ACHN (cell line): ENCODE measurements at regions not wholly inside any gene's neighbourhood (a gene's known extent, or its start where the extent isn't known, plus 50 kb on each side); places are given as distances from the start of the nearest gene placed in this dataset.
"Not testable (repeated sequence)": the region's sequence is repeated elsewhere in the genome, so short reads cannot be mapped to it uniquely, and the experiment has no call there.

Experiments used
- DNase-seq: peaks from one replicate; pipeline ENCODE4 v3.0.0-alpha.2; 2015
- in situ Hi-C: cut with HindIII; loops from 2 replicates; pipeline ENCODE4 v1.10.0; 2017; ENCODE audit warnings: low sequenced_read_pairs, low pct_ligation_motif_present, low pct_unique_long_range_greater_than_20kb

- DNase-seq, in situ Hi-C loops: not testable (repeated sequence)
These were observed 50.3 kb upstream of the UGT2B15 start for GRCh38 chr4:68720723-68721122.

- in situ Hi-C loops = no loop called here
- DNase-seq = no peak
These were observed 54.0 kb upstream of the UGT2B15 start for GRCh38 chr4:68724426-68724825.

- no peak for DNase-seq
- in situ Hi-C loops = no loop called here
These were observed 54.5 kb upstream of the UGT2B15 start for GRCh38 chr4:68724922-68725321.

GRCh38 chr4:68732653-68733466 lies 62.4 kb upstream of the UGT2B15 start:
- DNase-seq = peak; percentile 63
- in situ Hi-C loops = no loop called here

- DNase-seq = no peak
- in situ Hi-C loops = no loop called here
These were observed 63.6 kb upstream of the UGT2B15 start for GRCh38 chr4:68734095-68734494.

GRCh38 chr4:68735106-68735505 lies 64.7 kb upstream of the UGT2B15 start:
- in situ Hi-C loops = no loop called here
- no peak for DNase-seq

- no peak for DNase-seq
- in situ Hi-C loops = no loop called here
These were observed 66.4 kb upstream of the UGT2B15 start for GRCh38 chr4:68736813-68737212.

- no peak for DNase-seq
- in situ Hi-C loops = no loop called here
These were observed 67.6 kb upstream of the UGT2B15 start for GRCh38 chr4:68738036-68738435.

- no peak for DNase-seq
- in situ Hi-C loops = no loop called here
These were observed 71.4 kb upstream of the UGT2B10 start for GRCh38 chr4:68744368-68744767.

- in situ Hi-C loops = no loop called here
- DNase-seq = no peak
These were observed 67.4 kb upstream of the UGT2B10 start for GRCh38 chr4:68748181-68748991.

GRCh38 chr4:68750555-68750954 lies 65.2 kb upstream of the UGT2B10 start:
- no peak for DNase-seq
- in situ Hi-C loops = no loop called here

GRCh38 chr4:68751138-68751537 lies 64.7 kb upstream of the UGT2B10 start:
- no peak for DNase-seq
- in situ Hi-C loops = no loop called here

GRCh38 chr4:68765876-68766275 lies 49.9 kb upstream of the UGT2B10 start:
- no peak for DNase-seq
- in situ Hi-C loops = no loop called here
